Neural progenitor cell (in vitro differentiated cells): ENCODE measurements at regions not wholly inside any gene's neighbourhood (a gene's known extent, or its start where the extent isn't known, plus 50 kb on each side); places are given as distances from the start of the nearest gene placed in this dataset.

ENCODE experiments used
- CTCF ChIP-seq: fragments of 200-600 bp; sonication (generic); IDR thresholded peaks from 2 replicates; pipeline ENCODE4 v1.5.1; 2017; ENCODE audit warnings: antibody characterized with exemption, mild to moderate bottlenecking
- EZH2 ChIP-seq: fragments of 200-600 bp; sonication (generic); IDR thresholded peaks from 2 replicates; pipeline ENCODE4 v1.6.1; 2017; ENCODE audit warnings: antibody characterized with exemption, mild to moderate bottlenecking, moderate library complexity
- EZH2phosphoT487 ChIP-seq: fragments of 200-600 bp; sonication (generic); IDR thresholded peaks from 2 replicates; pipeline ENCODE4 v1.6.1; 2017; ENCODE audit warnings: antibody characterized with exemption

GRCh38 chr18:73556904-73557303, 590.7 kb downstream of the FBXO15 start:
- TF ChIP-seq EZH2 (no peak), CTCF (no peak), EZH2phosphoT487 (no peak)
